Right cardiac atrium (tissue), 5 donors: ENCODE measurements at regions not wholly inside any gene's neighbourhood (a gene's known extent, or its start where the extent isn't known, plus 50 kb on each side); places are given as distances from the start of the nearest gene placed in this dataset.
"Not testable (repeated sequence)": the region's sequence is repeated elsewhere in the genome, so short reads cannot be mapped to it uniquely, and the experiment has no call there.

Experiments
- ATAC-seq, 2 donors: fragments of 200-7000 bp; cut with Tn5 transposase; one replicate each; pipeline versions ENCODE4 v1.8.0 to v1.9.1; 2020; ENCODE audit warnings: moderate library complexity in 2 of 2, mild to moderate bottlenecking in 1 of 2
- DNase-seq, 3 donors: peaks; one replicate each; pipeline ENCODE4 v3.0.0-alpha.2; 2020
- H3K27ac ChIP-seq: one replicate; pipeline ENCODE4 v1.5.1; 2013; ENCODE audit warnings: mild to moderate bottlenecking, low read length, control low read depth, moderate library complexity
- H3K27me3 ChIP-seq: one replicate; pipeline ENCODE4 v1.6.1; 2013; ENCODE audit not compliant: control insufficient read depth, insufficient read depth
- H3K4me1 ChIP-seq: one replicate; pipeline ENCODE4 v1.6.1; 2013; ENCODE audit warnings: low read length; ENCODE audit not compliant: control insufficient read depth, insufficient read depth
- H3K4me3 ChIP-seq: one replicate; pipeline ENCODE4 v1.5.1; 2013; ENCODE audit warnings: low read length, control low read depth
- H3K9me3 ChIP-seq: one replicate; pipeline ENCODE4 v1.6.1; 2013; ENCODE audit warnings: low read length; ENCODE audit not compliant: control insufficient read depth
- WGBS: extraction: QIAGEN DNeasy Blood & Tissue Kit; methylation state at CpG from one replicate; pipeline ENCODE4 v1.1.7; 2013; 5-methylcytosine and 5-hydroxymethylcytosine counted together
- intact Hi-C, 4 donors: fragments of 100-400 bp; cut with DNase I; formaldehyde crosslinking; loops; one replicate each; pipeline versions ENCODE4 v1.11.0 to v1.14.0; 2022 to 2023
- donor health status: healthy with polysubstance abuse.
- donor health status: DM: no; HTN: yes; CAD: no.
- donor health status: DM: no; HTN: no; CAD: no.
- donor health status: DM: no; HTN: yes; CAD: no; lungs with severe emphysema.
- donor health status: DM: yes; HTN: yes; CAD: no.

DNA sequence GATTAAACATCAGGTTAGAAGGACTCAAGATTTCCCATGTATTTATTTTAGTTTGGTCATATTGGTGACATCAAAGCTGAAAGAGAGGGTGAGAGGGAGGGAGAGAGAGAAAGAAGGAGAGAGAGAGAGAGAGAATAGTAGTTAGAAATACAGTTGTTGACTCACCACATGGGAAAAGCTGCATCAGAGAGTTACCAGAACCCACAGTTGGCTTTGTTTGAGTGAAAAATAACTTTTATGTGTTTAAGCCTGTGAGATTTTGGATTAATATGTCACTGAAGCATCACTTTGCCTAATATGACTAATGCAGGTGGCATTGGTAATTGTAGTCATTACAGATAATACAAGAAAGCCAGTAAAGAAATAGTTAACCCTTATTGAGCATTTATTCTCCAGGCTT, 303.9 kb downstream of the REEP3 start:
- H3K27ac ChIP-seq = no peak overlapping the region

DNA sequence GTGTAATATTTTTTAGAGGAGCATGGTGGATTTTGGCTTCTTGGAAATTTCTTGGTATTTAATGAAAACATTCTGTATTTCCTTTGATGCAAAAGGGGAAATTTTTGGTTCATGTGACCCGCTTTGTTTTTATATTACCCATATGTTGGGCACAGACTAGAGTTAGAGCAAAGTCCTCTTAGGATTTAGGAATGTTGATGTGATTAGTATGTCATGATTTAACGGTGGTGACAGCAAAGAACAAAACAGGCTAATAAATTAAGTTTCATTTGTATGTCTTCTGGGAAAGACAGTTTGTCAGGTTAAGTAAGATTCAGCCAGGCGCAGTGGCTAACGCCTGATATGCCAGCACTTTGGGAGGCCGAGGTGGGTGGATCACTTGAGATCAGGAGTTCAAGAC, 304.6 kb downstream of the REEP3 start:
- no peak overlapping the region for H3K27ac ChIP-seq
- ATAC-seq = no peak
- no peaks in the 10 kb centered on the region for H3K4me1 ChIP-seq
- no peak overlapping the region for H3K4me3 ChIP-seq
- H3K27me3 ChIP-seq = no peaks in the 10 kb centered on the region
- no peak for DNase-seq
- 84% methylated on average over 5 of the region's 5 CpGs for WGBS
- no peaks in the 10 kb centered on the region for H3K9me3 ChIP-seq
- intact Hi-C loops = no loop called here

More for the DNA sequence above, 303.9 kb downstream of the REEP3 start:
- Histone ChIP-seq H3K4me3 (no peak overlapping the region), H3K27me3 (no peaks in the 10 kb centered on the region), H3K9me3 (no peaks in the 10 kb centered on the region), H3K4me1 (no peaks in the 10 kb centered on the region)
- ATAC-seq (no peak), DNase-seq (no peak)
- intact Hi-C loops = no loop called here

DNA sequence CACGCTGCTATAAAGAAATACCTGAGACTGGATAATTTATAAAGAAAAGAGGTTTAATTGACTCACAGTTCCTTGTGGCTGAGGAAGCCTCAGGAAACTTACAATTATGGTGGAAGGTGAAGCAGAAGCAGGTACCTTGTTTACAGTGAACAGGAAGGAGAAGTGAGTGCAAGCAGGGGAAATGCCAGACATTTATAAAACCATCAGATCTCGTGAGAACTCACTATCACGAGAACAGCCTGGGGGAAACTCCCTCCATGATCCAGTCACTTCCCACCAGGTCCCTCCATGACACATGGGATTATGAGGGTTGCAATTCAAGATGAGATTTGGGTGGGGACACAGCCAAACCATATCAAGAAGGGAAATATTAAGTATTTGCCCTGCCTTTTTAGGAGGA, 305.8 kb downstream of the REEP3 start:
- intact Hi-C loops, ATAC-seq, H3K27ac ChIP-seq, H3K4me3 ChIP-seq, DNase-seq, H3K27me3 ChIP-seq, H3K9me3 ChIP-seq, H3K4me1 ChIP-seq: not testable (repeated sequence)
- WGBS = 61% methylated on average over 3 of the region's 3 CpGs

DNA sequence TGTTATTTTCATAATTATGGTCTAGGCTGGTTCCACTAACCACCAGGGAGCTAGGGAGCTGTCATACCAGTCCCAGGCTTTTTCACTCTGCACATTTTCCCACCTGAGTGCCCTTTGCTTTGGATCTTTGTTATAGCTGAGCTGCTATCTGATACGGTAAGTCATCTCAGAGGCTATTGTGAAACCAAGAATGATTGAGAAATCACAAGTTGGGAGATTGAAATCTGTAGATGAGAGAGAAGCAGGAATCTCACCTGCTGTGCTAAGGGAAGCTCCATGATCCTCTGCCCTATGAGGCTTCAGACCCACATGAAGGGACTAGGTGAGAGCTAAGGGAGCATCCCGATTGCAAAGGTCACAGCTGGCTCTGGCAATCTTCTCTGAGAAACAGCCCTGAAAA, 307.8 kb downstream of the REEP3 start:
- Histone ChIP-seq H3K4me3 (no peak overlapping the region), H3K27ac (no peak overlapping the region), H3K9me3 (no peaks in the 10 kb centered on the region), H3K4me1 (no peaks in the 10 kb centered on the region), H3K27me3 (no peaks in the 10 kb centered on the region)
- 72% methylated on average over 2 of the region's 2 CpGs for WGBS
- intact Hi-C loops = no loop called here
- ATAC-seq = no peak
- DNase-seq = no peak

DNA sequence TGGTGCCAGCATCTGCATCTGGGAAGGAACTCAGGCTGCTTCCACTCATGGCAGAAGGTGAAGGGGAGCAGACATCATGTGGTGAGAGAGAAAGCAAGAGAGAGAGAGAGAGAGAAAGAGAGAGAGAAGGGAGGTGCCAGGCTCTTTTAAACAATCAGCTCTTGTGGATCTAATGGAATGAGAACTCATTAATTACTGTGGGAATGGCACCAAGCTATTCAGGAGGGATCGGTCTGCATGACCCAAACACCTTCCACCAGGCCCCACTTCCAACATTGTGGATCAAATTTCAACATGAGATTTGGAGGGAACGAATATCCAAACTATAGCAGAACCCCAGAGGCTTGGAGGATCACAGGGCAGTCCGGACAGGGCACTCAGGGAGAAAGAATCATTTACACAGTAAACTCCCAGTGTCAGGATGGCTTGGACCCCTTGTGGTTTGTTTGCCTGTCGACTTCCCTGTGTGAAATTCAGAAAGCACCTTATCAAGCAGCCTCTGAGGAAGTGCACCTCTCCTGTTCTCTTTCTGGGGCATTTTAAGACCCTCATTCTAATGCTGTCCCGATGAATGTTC, 308.5 kb downstream of the REEP3 start:
- Histone ChIP-seq H3K9me3 (no peaks in the 10 kb centered on the region), H3K4me3 (no peak overlapping the region), H3K4me1 (no peaks in the 10 kb centered on the region), H3K27ac (no peak overlapping the region), H3K27me3 (no peaks in the 10 kb centered on the region)
- DNase-seq (no peak), ATAC-seq (no peak)
- 52% methylated on average over 5 of the region's 5 CpGs for WGBS
- intact Hi-C loops = no loop called here

DNA sequence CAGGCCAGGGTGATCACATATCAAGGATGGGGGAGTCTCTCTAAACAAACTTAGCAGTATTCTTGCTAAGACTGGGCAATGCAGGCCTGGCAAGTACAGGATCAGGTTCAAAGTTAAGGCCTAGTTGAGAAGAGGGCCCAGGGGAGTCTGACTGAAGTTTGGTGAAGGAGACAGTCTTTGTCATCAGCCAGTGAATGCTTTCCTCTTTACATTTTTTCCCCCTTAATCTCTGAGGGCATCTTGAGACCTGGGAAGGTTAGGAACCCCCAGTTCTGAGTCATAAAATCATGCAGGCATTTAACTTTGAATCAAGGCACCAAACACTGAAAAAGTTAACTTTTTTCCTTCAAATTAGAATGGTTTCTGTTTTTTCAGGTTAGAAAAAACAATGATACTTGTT, 311.5 kb downstream of the REEP3 start:
- no peaks in the 10 kb centered on the region for H3K27me3 ChIP-seq
- no peaks in the 10 kb centered on the region for H3K9me3 ChIP-seq
- intact Hi-C loops = no loop called here
- no peaks in the 10 kb centered on the region for H3K4me1 ChIP-seq
- DNase-seq = no peak
- no peak overlapping the region for H3K4me3 ChIP-seq
- no peak overlapping the region for H3K27ac ChIP-seq
- ATAC-seq = no peak

DNA sequence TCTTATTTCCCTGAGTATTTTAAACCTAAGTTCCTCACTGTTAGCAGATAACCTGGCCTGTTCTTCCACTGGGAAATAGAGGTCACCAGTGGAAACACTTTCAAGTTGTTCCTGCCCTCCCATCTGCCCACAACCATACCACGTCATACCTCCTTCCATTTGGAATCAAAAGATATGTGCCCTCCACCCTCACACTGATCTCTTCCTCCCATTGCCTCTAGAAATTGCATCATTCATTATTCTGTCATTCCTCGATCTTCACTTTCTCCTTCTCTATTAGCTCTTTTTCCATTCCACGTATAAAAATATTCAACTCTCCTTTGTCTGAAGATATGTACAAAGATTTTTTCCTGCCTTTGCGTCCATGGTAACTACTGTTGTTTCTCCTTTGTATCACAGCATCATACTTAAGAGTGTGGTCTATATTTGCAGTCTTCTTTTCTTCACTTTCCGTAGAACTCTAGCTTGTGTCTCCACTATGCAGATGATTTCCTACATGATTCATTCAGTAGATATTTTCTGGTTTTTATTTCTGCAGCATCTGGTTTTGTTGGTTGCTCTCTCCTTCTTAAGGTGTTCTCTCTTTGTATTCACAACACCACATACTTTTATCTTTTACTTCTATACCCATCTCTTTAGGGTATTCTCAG, 312.3 kb downstream of the REEP3 start:
- intact Hi-C loops = no loop called here
- H3K4me1 ChIP-seq = no peaks in the 10 kb centered on the region
- H3K27ac ChIP-seq = no peak overlapping the region
- no peaks in the 10 kb centered on the region for H3K27me3 ChIP-seq
- H3K4me3 ChIP-seq = no peak overlapping the region
- 62% methylated on average over 5 of the region's 5 CpGs for WGBS
- no peak for ATAC-seq
- DNase-seq = no peak
- no peaks in the 10 kb centered on the region for H3K9me3 ChIP-seq

DNA sequence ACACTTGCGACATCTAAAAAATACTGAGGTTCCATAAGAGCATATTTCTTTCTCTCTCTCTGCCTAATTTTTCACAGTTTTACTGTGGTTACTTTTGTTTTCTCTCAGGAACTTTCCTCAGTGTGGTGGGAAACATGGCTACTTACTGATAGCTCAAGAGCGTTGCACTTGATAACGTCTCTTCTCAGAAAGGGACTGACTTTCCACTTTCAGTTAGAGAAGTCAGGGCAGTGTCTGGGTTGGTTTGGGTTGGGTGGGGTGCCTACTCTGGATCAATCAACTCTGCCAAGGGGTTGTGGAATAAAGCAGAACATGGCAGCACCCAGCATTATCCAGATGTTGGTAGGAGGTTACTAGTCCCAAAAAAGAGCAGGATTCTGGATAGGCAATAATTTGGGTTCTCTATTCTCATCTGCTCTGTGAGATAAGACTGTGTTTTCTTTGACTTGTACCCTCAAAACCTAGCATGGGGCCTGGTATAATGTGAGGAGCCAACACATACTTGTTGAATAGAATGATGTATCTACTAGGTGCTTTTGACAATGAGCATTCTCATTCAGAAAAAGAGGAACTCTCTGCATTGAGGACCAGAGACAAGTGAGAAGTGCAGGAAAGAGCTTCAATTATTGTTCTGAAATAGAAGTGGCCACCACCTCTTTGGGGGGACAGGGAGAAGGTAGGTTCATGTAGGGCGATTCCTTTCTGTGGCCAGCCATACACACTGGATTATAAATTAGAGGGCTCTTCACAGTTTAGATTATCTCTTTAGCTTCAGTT, 315.7 kb downstream of the REEP3 start:
- H3K4me1 ChIP-seq = no peaks in the 10 kb centered on the region
- no peaks in the 10 kb centered on the region for H3K27me3 ChIP-seq
- WGBS = 80% methylated on average over 4 of the region's 4 CpGs
- ATAC-seq (no peak), DNase-seq (no peak)
- no peaks in the 10 kb centered on the region for H3K9me3 ChIP-seq
- intact Hi-C loops = no loop called here
- H3K4me3 ChIP-seq = no peak overlapping the region
- no peak overlapping the region for H3K27ac ChIP-seq

DNA sequence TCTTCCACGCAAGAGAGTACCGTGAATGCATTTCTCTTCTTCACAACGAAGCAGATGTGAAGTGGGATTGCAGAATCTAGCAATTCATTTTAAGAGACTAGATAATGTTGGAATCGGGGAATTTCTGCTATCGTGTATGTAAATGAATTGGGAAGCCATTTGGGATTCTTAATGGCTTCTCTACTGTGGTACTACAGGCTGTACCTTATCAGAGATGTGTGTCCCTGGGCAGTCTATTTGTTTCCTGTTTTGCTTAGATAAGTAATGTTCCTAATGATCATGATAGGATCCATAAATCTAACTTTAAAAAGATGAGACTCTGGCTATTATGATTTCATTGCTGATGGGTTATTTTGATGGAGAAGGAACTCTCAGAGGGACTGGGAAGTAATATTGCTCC, 320.6 kb downstream of the REEP3 start:
- no peaks in the 10 kb centered on the region for H3K4me1 ChIP-seq
- no peak for DNase-seq
- intact Hi-C loops = no loop called here
- no peak overlapping the region for H3K27ac ChIP-seq
- H3K27me3 ChIP-seq = no peaks in the 10 kb centered on the region
- ATAC-seq = no peak
- no peak overlapping the region for H3K4me3 ChIP-seq
- WGBS = 84% methylated on average over 5 of the region's 5 CpGs
- H3K9me3 ChIP-seq = no peaks in the 10 kb centered on the region

DNA sequence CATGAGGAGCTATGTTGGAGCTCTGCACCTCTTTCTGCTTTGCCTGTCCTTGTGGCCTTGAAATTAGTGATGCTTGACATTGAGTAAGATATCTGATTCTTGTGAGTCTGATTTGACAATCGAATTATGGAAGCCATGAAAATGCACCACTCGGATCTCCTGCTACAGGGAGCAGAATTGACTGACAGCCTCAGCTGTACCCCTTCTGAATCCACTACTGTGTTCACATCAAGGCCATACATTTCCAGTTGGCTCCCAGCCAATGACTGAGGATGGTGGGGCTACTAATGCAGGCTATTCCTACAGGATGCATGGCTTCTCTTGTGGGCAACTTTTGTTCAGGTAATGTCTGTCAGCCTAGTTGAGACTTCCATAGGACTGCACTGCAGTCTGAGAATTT, 321.9 kb downstream of the REEP3 start:
- H3K27me3 ChIP-seq = no peaks in the 10 kb centered on the region
- ATAC-seq (no peak), DNase-seq (no peak)
- intact Hi-C loops = no loop called here
- H3K4me3 ChIP-seq = no peak overlapping the region
- H3K27ac ChIP-seq = no peak overlapping the region
- H3K9me3 ChIP-seq = no peaks in the 10 kb centered on the region
- WGBS = 93% methylated on average over 2 of the region's 2 CpGs
- no peaks in the 10 kb centered on the region for H3K4me1 ChIP-seq

DNA sequence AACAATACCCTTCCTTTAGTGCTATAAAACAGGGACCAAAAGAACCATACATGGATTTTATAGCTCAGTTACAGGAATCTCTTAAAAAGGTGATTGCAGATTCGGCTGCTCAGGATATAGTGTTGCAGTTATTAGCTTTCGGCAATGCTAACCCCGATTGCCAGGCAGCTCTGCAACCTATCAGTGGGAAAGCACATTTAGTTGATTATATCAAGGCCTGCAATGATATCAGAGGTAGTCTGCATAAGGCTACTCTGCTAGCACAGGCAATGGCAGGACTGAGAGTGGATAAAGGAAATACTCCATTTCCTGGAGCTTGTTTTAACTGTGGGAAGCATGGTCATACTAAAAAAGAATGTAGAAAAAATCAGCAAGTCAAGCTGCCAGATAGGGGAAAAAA, 327.7 kb downstream of the REEP3 start:
- H3K9me3 ChIP-seq, intact Hi-C loops, DNase-seq, ATAC-seq, H3K4me1 ChIP-seq, H3K27me3 ChIP-seq, H3K4me3 ChIP-seq, H3K27ac ChIP-seq: not testable (repeated sequence)
- WGBS = 32% methylated on average over 3 of the region's 3 CpGs
